NCI-H2196 treated with DMSO at 0.1 percent for 48 hours (cell line): ENCODE measurements at regions not wholly inside any gene's neighbourhood (a gene's known extent, or its start where the extent isn't known, plus 50 kb on each side); places are given as distances from the start of the nearest gene placed in this dataset.
A peak's percentile ranks its signal among the peaks of the same experiment; 100 is the strongest.

Experiments
- DNase-seq: peaks from one replicate; lab custom pipeline; 2025; ENCODE audit not compliant: unreplicated experiment; lab: John Stamatoyannopoulos, UW

GRCh38 chr7:30212701-30213111, 71.7 kb upstream of the ZNRF2 start:
- DNase-seq: no peak

GRCh38 chr7:30213637-30214036, 70.8 kb upstream of the ZNRF2 start:
- no peak for DNase-seq

- DNase-seq: no peak
Observed at GRCh38 chr7:30214651-30215137, 69.7 kb upstream of the ZNRF2 start.

GRCh38 chr7:30221764-30222163, 62.6 kb upstream of the ZNRF2 start:
- DNase-seq: no peak

- no peak for DNase-seq
Observed at GRCh38 chr7:30222515-30223215, 61.7 kb upstream of the ZNRF2 start.

- no peak for DNase-seq
Observed at GRCh38 chr7:30223896-30224295, 60.5 kb upstream of the ZNRF2 start.

GRCh38 chr7:30224511-30225062, 59.8 kb upstream of the ZNRF2 start:
- no peak for DNase-seq

GRCh38 chr7:30225863-30226613, 58.4 kb upstream of the ZNRF2 start:
- peak; percentile 38 for DNase-seq

GRCh38 chr7:30226614-30227268, 57.7 kb upstream of the ZNRF2 start:
- DNase-seq: peak; percentile 16

- no peak for DNase-seq
Observed at GRCh38 chr7:30231271-30231670, 53.1 kb upstream of the ZNRF2 start.

- DNase-seq: no peak
Observed at GRCh38 chr7:30232391-30232790, 52.0 kb upstream of the ZNRF2 start.
